ENCODE measurements at regions not wholly inside any gene's neighbourhood (a gene's known extent, or its start where the extent isn't known, plus 50 kb on each side); places are given as distances from the start of the nearest gene placed in this dataset.

DNA sequence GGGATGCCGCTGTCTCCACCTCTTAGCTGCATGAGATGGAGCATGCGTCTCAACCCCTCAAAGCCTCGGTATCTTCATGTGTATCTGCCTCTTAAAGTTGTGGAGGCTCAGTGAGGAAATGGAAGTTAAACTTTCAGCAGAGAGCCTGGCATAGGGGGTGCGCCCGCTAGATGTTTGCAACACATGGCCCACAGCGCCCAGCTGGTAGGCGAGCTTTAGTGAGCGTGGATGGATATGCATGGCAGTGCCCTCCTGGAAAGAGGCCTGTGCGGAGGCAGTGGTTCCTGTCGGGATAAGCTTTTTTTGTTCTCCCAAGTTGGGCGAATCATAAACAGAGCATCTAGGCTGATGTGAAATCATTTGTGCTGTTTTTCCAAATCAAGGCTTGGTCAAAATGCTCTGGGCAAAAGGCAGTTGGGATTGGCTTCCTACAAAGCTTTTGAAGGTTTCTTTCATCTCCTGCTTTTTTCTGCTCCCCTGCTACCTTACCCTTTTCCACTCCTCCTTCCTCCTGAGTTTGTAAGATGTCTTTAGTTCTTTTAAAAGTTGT lies 272.4 kb upstream of the TPM1 start:
- no peak for DNase-seq (ENCODE audit: unreplicated experiment)
- CTCF ChIA-PET: interaction anchor here (1.0 to 1.5 kb wide), 3 partner anchors 28 to 324 kb away, joined by 3 to 5 read pairs (median 5); no protein-coding TSS in a partner anchor
- peaks cover 18% of the 10 kb centered on the region for H3K4me1 Mint-ChIP-seq (ENCODE audit: insufficient read depth, unreplicated experiment)
- no TSS peak for BruUV-seq (replicated peaks)
- H3K9me3 Mint-ChIP-seq (ENCODE audit: unreplicated experiment): no peaks in the 10 kb centered on the region
- TF ChIP-seq, protein P1, sequence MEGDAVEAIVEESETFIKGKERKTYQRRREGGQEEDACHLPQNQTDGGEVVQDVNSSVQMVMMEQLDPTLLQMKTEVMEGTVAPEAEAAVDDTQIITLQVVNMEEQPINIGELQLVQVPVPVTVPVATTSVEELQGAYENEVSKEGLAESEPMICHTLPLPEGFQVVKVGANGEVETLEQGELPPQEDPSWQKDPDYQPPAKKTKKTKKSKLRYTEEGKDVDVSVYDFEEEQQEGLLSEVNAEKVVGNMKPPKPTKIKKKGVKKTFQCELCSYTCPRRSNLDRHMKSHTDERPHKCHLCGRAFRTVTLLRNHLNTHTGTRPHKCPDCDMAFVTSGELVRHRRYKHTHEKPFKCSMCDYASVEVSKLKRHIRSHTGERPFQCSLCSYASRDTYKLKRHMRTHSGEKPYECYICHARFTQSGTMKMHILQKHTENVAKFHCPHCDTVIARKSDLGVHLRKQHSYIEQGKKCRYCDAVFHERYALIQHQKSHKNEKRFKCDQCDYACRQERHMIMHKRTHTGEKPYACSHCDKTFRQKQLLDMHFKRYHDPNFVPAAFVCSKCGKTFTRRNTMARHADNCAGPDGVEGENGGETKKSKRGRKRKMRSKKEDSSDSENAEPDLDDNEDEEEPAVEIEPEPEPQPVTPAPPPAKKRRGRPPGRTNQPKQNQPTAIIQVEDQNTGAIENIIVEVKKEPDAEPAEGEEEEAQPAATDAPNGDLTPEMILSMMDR (IDR thresholded peaks at IDR 0.05; ENCODE audit: unreplicated experiment): no peak
- no peaks in the 10 kb centered on the region for H3K27me3 Mint-ChIP-seq (ENCODE audit: insufficient read depth, unreplicated experiment)
- peaks cover 23% of the 10 kb centered on the region for H3K36me3 Mint-ChIP-seq (ENCODE audit: insufficient read depth, unreplicated experiment)
- POLR2A ChIA-PET: interaction anchor here (0.5 to 2.6 kb wide), 3 partner anchors 12 to 146 kb away, joined by 3 to 11 read pairs (median 4); no protein-coding TSS in a partner anchor
- H3K4me3 Mint-ChIP-seq (ENCODE audit: unreplicated experiment): no peak overlapping the region
- intact Hi-C loops (cut with micrococcal nuclease): no loop called here
- peak overlapping the region; percentile 33 for H3K27ac Mint-ChIP-seq (ENCODE audit: low read depth, unreplicated experiment)

- H3K4me1 Mint-ChIP-seq (ENCODE audit: insufficient read depth, unreplicated experiment): peaks cover 18% of the 10 kb centered on the region
- TF ChIP-seq, protein P1 (IDR thresholded peaks at IDR 0.05; ENCODE audit: unreplicated experiment): no peak
- H3K27ac Mint-ChIP-seq (ENCODE audit: low read depth, unreplicated experiment): peak overlapping the region; percentile 33
- H3K4me3 Mint-ChIP-seq (ENCODE audit: unreplicated experiment): no peak overlapping the region
- DNase-seq (ENCODE audit: unreplicated experiment): peak; percentile 76
- H3K36me3 Mint-ChIP-seq (ENCODE audit: insufficient read depth, unreplicated experiment): peaks cover 23% of the 10 kb centered on the region
- no peaks in the 10 kb centered on the region for H3K9me3 Mint-ChIP-seq (ENCODE audit: unreplicated experiment)
- ChIA-PET POLR2A (interaction anchor here (1.4 to 2.6 kb wide), 2 partner anchors 12 to 28 kb away, joined by 3 to 11 read pairs; no protein-coding TSS in a partner anchor), CTCF (interaction anchor here (1.0 to 1.5 kb wide), 3 partner anchors 28 to 323 kb away, joined by 3 to 5 read pairs (median 5); no protein-coding TSS in a partner anchor)
- intact Hi-C loops (cut with micrococcal nuclease): no loop called here
- no peaks in the 10 kb centered on the region for H3K27me3 Mint-ChIP-seq (ENCODE audit: insufficient read depth, unreplicated experiment)
- BruUV-seq (replicated peaks): no TSS peak
Observed at GRCh38 chr15:62770752-62771151, 271.8 kb upstream of the TPM1 start.

DNA sequence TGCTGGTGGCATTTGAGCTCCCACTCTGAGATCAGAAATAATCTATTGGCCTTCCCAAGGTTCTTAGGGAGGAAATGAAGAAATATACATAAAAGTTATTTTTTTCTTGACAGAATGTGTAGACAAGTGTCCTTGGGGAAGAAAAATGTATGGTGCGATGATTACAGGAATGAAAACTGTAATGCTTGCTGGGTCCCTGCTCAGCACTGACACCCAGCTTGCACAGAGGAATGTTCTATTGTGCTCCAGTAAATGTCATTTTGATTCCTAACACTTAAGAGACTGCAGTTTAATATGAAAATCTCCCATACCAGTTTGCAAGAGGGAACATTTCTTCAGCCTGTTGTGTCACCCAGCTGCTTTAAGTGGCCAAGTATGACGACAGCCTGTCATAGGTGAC lies 271.3 kb upstream of the TPM1 start:
- POLR2A ChIA-PET: interaction anchor here (1.4 to 2.6 kb wide), 2 partner anchors 13 to 29 kb away, joined by 3 to 11 read pairs; no protein-coding TSS in a partner anchor
- no TSS peak for BruUV-seq (replicated peaks)
- H3K27ac Mint-ChIP-seq (ENCODE audit: low read depth, unreplicated experiment): peak overlapping the region; percentile 33

More for the DNA sequence above, 271.3 kb upstream of the TPM1 start:
- intact Hi-C loops (cut with micrococcal nuclease): no loop called here
- no peak for DNase-seq (ENCODE audit: unreplicated experiment)
- no peaks in the 10 kb centered on the region for H3K9me3 Mint-ChIP-seq (ENCODE audit: unreplicated experiment)
- H3K4me3 Mint-ChIP-seq (ENCODE audit: unreplicated experiment): no peak overlapping the region
- peaks cover 23% of the 10 kb centered on the region for H3K36me3 Mint-ChIP-seq (ENCODE audit: insufficient read depth, unreplicated experiment)
- peaks cover 18% of the 10 kb centered on the region for H3K4me1 Mint-ChIP-seq (ENCODE audit: insufficient read depth, unreplicated experiment)
- CTCF ChIA-PET: interaction anchor here (1.0 to 1.3 kb wide), 2 partner anchors 281 to 323 kb away, joined by 4 to 5 read pairs; no protein-coding TSS in a partner anchor
- no peaks in the 10 kb centered on the region for H3K27me3 Mint-ChIP-seq (ENCODE audit: insufficient read depth, unreplicated experiment)
- TF ChIP-seq, protein P1 (IDR thresholded peaks at IDR 0.05; ENCODE audit: unreplicated experiment): no peak
